ENCODE measurements at regions not wholly inside any gene's neighbourhood (a gene's known extent, or its start where the extent isn't known, plus 50 kb on each side); places are given as distances from the start of the nearest gene placed in this dataset.

DNA sequence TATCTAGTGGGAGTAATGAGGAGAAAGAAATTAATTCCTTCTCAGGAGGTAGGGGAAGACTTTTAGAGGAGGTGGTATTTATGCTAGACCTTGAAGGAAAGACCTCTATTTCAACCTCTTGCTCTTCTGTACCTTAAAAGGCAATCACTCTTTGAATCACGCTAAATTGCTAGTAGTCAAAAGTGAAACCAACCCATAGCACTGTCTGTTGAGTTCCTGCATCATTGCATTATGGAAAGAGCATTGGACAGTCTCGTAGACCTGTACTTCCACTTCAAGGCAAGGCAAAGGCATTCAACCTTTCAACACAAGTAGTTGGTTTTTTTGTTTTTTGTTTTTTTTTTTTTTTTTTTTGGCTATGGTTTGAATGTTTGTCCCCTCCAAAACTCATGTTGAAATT is 770.4 kb downstream of the ETS1 start:
- Histone ChIP-seq H3K4me2 (replicated peaks; ENCODE audit: low read depth, low read length, poor library complexity, severe bottlenecking) (no peak overlapping the region), H3K4me1 (ENCODE audit: control insufficient read depth in 2 of 2, insufficient read depth in 2 of 2, low read length in 2 of 2) (no peaks in the 10 kb centered on the region), H4K20me1 (ENCODE audit: control insufficient read depth, insufficient read depth, low read length, poor library complexity, severe bottlenecking) (no peaks in the 10 kb centered on the region), H3K27me3 (replicated peaks in 1 of 4; ENCODE audit: control extremely low read depth in 1 of 4, control insufficient read depth in 3 of 4, insufficient read depth in 4 of 4, low read length in 3 of 4) (no peaks in the 10 kb centered on the region), H3K79me2 (ENCODE audit: control insufficient read depth, insufficient read depth, low read length) (no peaks in the 10 kb centered on the region), H3K36me3 (replicated peaks in 1 of 2; ENCODE audit: control extremely low read depth in 1 of 2, control insufficient read depth in 1 of 2, extremely low read depth in 1 of 2, insufficient read depth in 2 of 2, low read length in 1 of 2) (no peaks in the 10 kb centered on the region), H2AFZ (ENCODE audit: insufficient read depth, low read depth, low read length, poor library complexity, severe bottlenecking) (no peak overlapping the region), H3K27ac (ENCODE audit: low read length in 2 of 2) (no peak overlapping the region), H3K9ac (ENCODE audit: low read length) (no peak overlapping the region), H3K4me3 (ENCODE audit: control extremely low read depth in 1 of 5, extremely low read depth in 1 of 5, insufficient read depth in 1 of 5, low read depth in 2 of 5, low read length in 4 of 5) (no peak overlapping the region), H3K9me3 (ENCODE audit: control extremely low read depth in 1 of 3, control insufficient read depth in 2 of 3, insufficient read depth in 1 of 3, low read length in 2 of 3) (no peaks in the 10 kb centered on the region)
- TF ChIP-seq EZH2 (IDR thresholded peaks at IDR 0.05; ENCODE audit: borderline replicate concordance, insufficient read depth, low read depth, low read length, poor library complexity, severe bottlenecking) (no peak), CTCF (IDR thresholded peaks at IDR 0.05) (no peak)
- intact Hi-C loops (cut with micrococcal nuclease), result no loop called here
- Mint-ChIP-seq H3K27ac (no peak overlapping the region), H3K4me3 (no peak overlapping the region), H3K9me3 (ENCODE audit: insufficient read depth) (no peaks in the 10 kb centered on the region), H3K4me1 (no peaks in the 10 kb centered on the region), H3K27me3 (no peaks in the 10 kb centered on the region)
- POLR2A ChIA-PET, result no interaction called here
- DNase-seq (no peak), ATAC-seq (ENCODE audit: low read depth) (no peak)
- 86% methylated on average over 1 of the region's 2 CpGs for WGBS (ENCODE audit: insufficient coverage)
- CTCF ChIA-PET, result no interaction called here

DNA sequence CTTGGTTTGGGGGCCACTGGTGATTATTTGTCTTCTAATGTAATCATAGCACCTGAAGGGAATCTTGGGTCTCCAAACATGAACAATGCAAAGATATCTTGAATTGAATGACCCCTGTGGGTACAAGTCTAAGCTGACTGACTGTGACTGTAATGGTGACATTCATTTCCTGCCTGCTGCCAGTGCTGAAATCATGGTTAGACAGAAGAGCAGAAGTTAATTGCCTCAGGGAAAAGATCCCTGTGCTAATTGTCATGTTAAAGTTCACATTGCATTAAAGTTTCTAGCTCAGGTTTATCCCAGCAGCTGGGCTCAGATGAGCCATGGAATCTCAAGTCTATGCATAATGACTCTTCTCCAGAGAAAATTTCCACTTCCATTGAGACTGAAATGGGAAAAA is 772.0 kb downstream of the ETS1 start:
- TF ChIP-seq CTCF (IDR thresholded peaks at IDR 0.05), result no peak
- no peak for TF ChIP-seq EZH2 (IDR thresholded peaks at IDR 0.05; ENCODE audit: borderline replicate concordance, insufficient read depth, low read depth, low read length, poor library complexity, severe bottlenecking)
- no peaks in the 10 kb centered on the region for H3K4me1 Mint-ChIP-seq
- no peak overlapping the region for H3K27ac Mint-ChIP-seq
- Histone ChIP-seq H3K9me3 (ENCODE audit: control extremely low read depth in 1 of 3, control insufficient read depth in 2 of 3, insufficient read depth in 1 of 3, low read length in 2 of 3) (no peaks in the 10 kb centered on the region), H3K27me3 (replicated peaks in 1 of 4; ENCODE audit: control extremely low read depth in 1 of 4, control insufficient read depth in 3 of 4, insufficient read depth in 4 of 4, low read length in 3 of 4) (no peaks in the 10 kb centered on the region), H3K4me3 (ENCODE audit: control extremely low read depth in 1 of 5, extremely low read depth in 1 of 5, insufficient read depth in 1 of 5, low read depth in 2 of 5, low read length in 4 of 5) (no peak overlapping the region), H3K79me2 (ENCODE audit: control insufficient read depth, insufficient read depth, low read length) (no peaks in the 10 kb centered on the region), H2AFZ (ENCODE audit: insufficient read depth, low read depth, low read length, poor library complexity, severe bottlenecking) (no peak overlapping the region), H3K9ac (ENCODE audit: low read length) (no peak overlapping the region), H3K4me2 (replicated peaks; ENCODE audit: low read depth, low read length, poor library complexity, severe bottlenecking) (no peak overlapping the region), H3K27ac (ENCODE audit: low read length in 2 of 2) (no peak overlapping the region), H4K20me1 (ENCODE audit: control insufficient read depth, insufficient read depth, low read length, poor library complexity, severe bottlenecking) (no peaks in the 10 kb centered on the region), H3K4me1 (ENCODE audit: control insufficient read depth in 2 of 2, insufficient read depth in 2 of 2, low read length in 2 of 2) (no peaks in the 10 kb centered on the region), H3K36me3 (replicated peaks in 1 of 2; ENCODE audit: control extremely low read depth in 1 of 2, control insufficient read depth in 1 of 2, extremely low read depth in 1 of 2, insufficient read depth in 2 of 2, low read length in 1 of 2) (no peaks in the 10 kb centered on the region)
- intact Hi-C loops (cut with micrococcal nuclease), result no loop called here
- DNase-seq (no peak), ATAC-seq (ENCODE audit: low read depth) (no peak)
- ChIA-PET CTCF (no interaction called here), POLR2A (no interaction called here)
- no peaks in the 10 kb centered on the region for H3K9me3 Mint-ChIP-seq (ENCODE audit: insufficient read depth)
- H3K27me3 Mint-ChIP-seq, result no peaks in the 10 kb centered on the region
- no peak overlapping the region for H3K4me3 Mint-ChIP-seq

All from B cell (primary cell).